C4-2B (cell line): ENCODE measurements at regions not wholly inside any gene's neighbourhood (a gene's known extent, or its start where the extent isn't known, plus 50 kb on each side); places are given as distances from the start of the nearest gene placed in this dataset.

Experiments
- CTCF ChIP-seq: fragments of 450-650 bp; conservative IDR thresholded peaks from 2 replicates; pipeline ENCODE4 v1.5.1; 2017; ENCODE audit warnings: mild to moderate bottlenecking
- ZFX ChIP-seq: fragments of 450-650 bp; IDR thresholded peaks from 2 replicates; pipeline ENCODE4 v1.6.1; 2017

DNA sequence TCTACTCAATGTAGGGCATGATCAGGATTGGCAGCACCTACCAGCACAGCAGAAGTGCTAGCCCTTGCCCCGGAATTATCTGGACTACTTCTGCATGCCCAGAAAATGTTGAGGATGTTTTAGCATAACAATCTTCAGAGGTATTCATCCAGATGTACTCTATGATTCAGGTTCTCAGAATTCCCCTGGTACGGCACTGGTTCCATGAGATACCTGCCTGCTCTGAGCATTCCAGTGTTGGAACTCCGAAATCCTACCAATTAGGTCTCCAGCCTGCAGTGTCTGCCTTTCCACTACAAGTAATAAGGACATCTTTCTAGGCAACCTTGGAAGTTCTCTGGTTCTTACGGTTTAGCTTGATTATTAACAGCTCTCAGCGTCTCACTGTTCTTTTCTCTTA lies 554.5 kb downstream of the HACE1 start:
- no peak for TF ChIP-seq CTCF
- no peak for TF ChIP-seq ZFX
